ENCODE measurements at regions not wholly inside any gene's neighbourhood (a gene's known extent, or its start where the extent isn't known, plus 50 kb on each side); places are given as distances from the start of the nearest gene placed in this dataset.

GRCh38 chr14:28502517-28502916 lies 264.1 kb upstream of the FOXG1 start:
- no peaks in the 10 kb centered on the region for H3K4me1 ChIP-seq
- H3K27me3 ChIP-seq = no peaks in the 10 kb centered on the region
- H3K9me3 ChIP-seq = no peaks in the 10 kb centered on the region
- H3K36me3 ChIP-seq = no peaks in the 10 kb centered on the region
- no peak for DNase-seq
- no peak overlapping the region for H3K4me3 ChIP-seq (ENCODE audit: low read depth, low read length)
- TF ChIP-seq CTCF (IDR thresholded peaks at IDR 0.05; ENCODE audit: low read depth, low read length) = no peak

- no peaks in the 10 kb centered on the region for H3K9me3 ChIP-seq
- no peaks in the 10 kb centered on the region for H3K27me3 ChIP-seq
- no peak for TF ChIP-seq CTCF (IDR thresholded peaks at IDR 0.05; ENCODE audit: low read depth, low read length)
- H3K4me3 ChIP-seq (ENCODE audit: low read depth, low read length) = no peak overlapping the region
- H3K36me3 ChIP-seq = no peaks in the 10 kb centered on the region
- H3K4me1 ChIP-seq = no peaks in the 10 kb centered on the region
- no peak for DNase-seq
Measured at GRCh38 chr14:28515571-28515970, 251.0 kb upstream of the FOXG1 start.

GRCh38 chr14:28536889-28537288 lies 229.7 kb upstream of the FOXG1 start:
- no peak for DNase-seq
- H3K4me1 ChIP-seq = no peaks in the 10 kb centered on the region
- no peaks in the 10 kb centered on the region for H3K36me3 ChIP-seq
- no peaks in the 10 kb centered on the region for H3K27me3 ChIP-seq
- H3K4me3 ChIP-seq (ENCODE audit: low read depth, low read length) = no peak overlapping the region
- no peaks in the 10 kb centered on the region; the same call in 1 of the 2 replicates for H3K9me3 ChIP-seq
- TF ChIP-seq CTCF (IDR thresholded peaks at IDR 0.05; ENCODE audit: low read depth, low read length) = no peak

- DNase-seq = no peak
- no peaks in the 10 kb centered on the region for H3K27me3 ChIP-seq
- no peak overlapping the region for H3K4me3 ChIP-seq (ENCODE audit: low read depth, low read length)
- no peaks in the 10 kb centered on the region for H3K4me1 ChIP-seq
- no peaks in the 10 kb centered on the region; the same call in 1 of the 2 replicates for H3K9me3 ChIP-seq
- no peaks in the 10 kb centered on the region for H3K36me3 ChIP-seq
- TF ChIP-seq CTCF (IDR thresholded peaks at IDR 0.05; ENCODE audit: low read depth, low read length) = no peak
Measured at GRCh38 chr14:28542040-28542439, 224.5 kb upstream of the FOXG1 start.

- TF ChIP-seq CTCF (IDR thresholded peaks at IDR 0.05; ENCODE audit: low read depth, low read length) = no peak
- Histone ChIP-seq H3K4me1 (no peaks in the 10 kb centered on the region), H3K36me3 (no peaks in the 10 kb centered on the region), H3K9me3 (no peaks in the 10 kb centered on the region), H3K27me3 (no peaks in the 10 kb centered on the region), H3K4me3 (ENCODE audit: low read depth, low read length) (no peak overlapping the region)
- DNase-seq = no peak
Measured at GRCh38 chr14:28565345-28565744, 201.2 kb upstream of the FOXG1 start.

GRCh38 chr14:28570391-28570790 lies 196.2 kb upstream of the FOXG1 start:
- Histone ChIP-seq H3K27me3 (no peaks in the 10 kb centered on the region), H3K36me3 (no peaks in the 10 kb centered on the region), H3K9me3 (no peaks in the 10 kb centered on the region), H3K4me3 (ENCODE audit: low read depth, low read length) (no peak overlapping the region), H3K4me1 (no peaks in the 10 kb centered on the region)
- DNase-seq = no peak
- TF ChIP-seq CTCF (IDR thresholded peaks at IDR 0.05; ENCODE audit: low read depth, low read length) = no peak
